ENCODE measurements at regions not wholly inside any gene's neighbourhood (a gene's known extent, or its start where the extent isn't known, plus 50 kb on each side); places are given as distances from the start of the nearest gene placed in this dataset.

DNA sequence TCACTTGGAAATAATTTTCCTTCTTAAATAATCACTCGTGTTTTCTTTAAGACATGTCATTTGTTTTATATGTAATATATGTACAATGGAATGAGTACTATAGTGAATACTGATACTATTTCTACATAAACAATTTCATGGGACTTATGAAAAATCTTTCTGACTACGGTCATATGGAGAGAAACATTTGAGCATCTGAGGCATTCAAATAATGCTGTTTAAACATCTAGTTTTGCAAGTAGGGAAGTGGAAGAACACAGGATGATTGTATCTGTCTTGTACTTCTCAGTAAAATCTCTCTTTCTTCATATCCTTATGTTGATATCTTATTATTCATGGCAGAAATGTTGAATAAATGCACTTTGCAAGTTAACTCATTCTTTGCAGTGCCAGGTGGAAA is 599.5 kb upstream of the KCNMB2 start:
- Histone ChIP-seq H3K4me2 (ENCODE audit: insufficient read depth, low read length) (no peak overlapping the region), H3K9ac (replicated peaks; ENCODE audit: extremely low read depth, insufficient read depth, low read length) (no peak overlapping the region), H3K36me3 (ENCODE audit: control insufficient read depth in 2 of 2, extremely low read depth in 1 of 2, insufficient read depth in 2 of 2, low read length in 2 of 2) (no peaks in the 10 kb centered on the region), H3K27me3 (ENCODE audit: control insufficient read depth in 2 of 2, insufficient read depth in 2 of 2, low read length in 2 of 2) (no peaks in the 10 kb centered on the region), H3K9me1 (replicated peaks; ENCODE audit: control insufficient read depth, extremely low read depth, insufficient read depth, low read length) (no peaks in the 10 kb centered on the region), H3K79me2 (ENCODE audit: control insufficient read depth, insufficient read depth, low read length) (no peaks in the 10 kb centered on the region), H3K27ac (ENCODE audit: insufficient read depth, low read depth, low read length) (no peak overlapping the region), H4K20me1 (replicated peaks; ENCODE audit: control insufficient read depth, extremely low read depth, insufficient read depth, low read length) (no peaks in the 10 kb centered on the region), H2AFZ (ENCODE audit: low read depth, low read length) (no peak overlapping the region), H3K4me1 (ENCODE audit: control insufficient read depth, extremely low read depth, insufficient read depth, low read length) (peaks cover 21% of the 10 kb centered on the region), H3K9me3 (replicated peaks; ENCODE audit: control insufficient read depth, insufficient read depth, low read length) (no peaks in the 10 kb centered on the region), H3K4me3 (replicated peaks in 1 of 3; ENCODE audit: insufficient read depth in 1 of 3, low read depth in 1 of 3, low read length in 3 of 3) (no peak overlapping the region)
- CTCF ChIA-PET, result no interaction called here
- POLR2A ChIA-PET, result no interaction called here
- dilution Hi-C loops (cut with MboI; ENCODE audit: extremely low pct_ligation_motif_present, low sequenced_read_pairs) (no loop called here), intact Hi-C loops (cut with micrococcal nuclease) (no loop called here)
- no peak for DNase-seq (ENCODE audit: low read depth, low spot score)
- no peak for FAIRE-seq
- TF ChIP-seq MYC (IDR thresholded peaks at IDR 0.05; ENCODE audit: low read depth, low read length), result no peak
- no peak for TF ChIP-seq EZH2 (IDR thresholded peaks at IDR 0.05; ENCODE audit: borderline replicate concordance, low read depth, low read length, severe bottlenecking)
- no peak for TF ChIP-seq JUN (IDR thresholded peaks at IDR 0.05; ENCODE audit: borderline replicate concordance, insufficient read depth, insufficient read length, low read depth)
- no peak for TF ChIP-seq FOS (IDR thresholded peaks at IDR 0.05; ENCODE audit: borderline replicate concordance, insufficient read depth, low read length)
- TF ChIP-seq, protein P1, sequence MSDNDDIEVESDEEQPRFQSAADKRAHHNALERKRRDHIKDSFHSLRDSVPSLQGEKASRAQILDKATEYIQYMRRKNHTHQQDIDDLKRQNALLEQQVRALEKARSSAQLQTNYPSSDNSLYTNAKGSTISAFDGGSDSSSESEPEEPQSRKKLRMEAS (IDR thresholded peaks at IDR 0.05; ENCODE audit: insufficient read depth, insufficient read length), result no peak
- no peak for TF ChIP-seq GATA2 (IDR thresholded peaks at IDR 0.05; ENCODE audit: insufficient read depth, insufficient read length, low read depth, low read length)
- TF ChIP-seq POLR2AphosphoS5 (IDR thresholded peaks at IDR 0.05; ENCODE audit: insufficient read depth, low read depth, low read length), result no peak
- no peak for TF ChIP-seq POLR2A (IDR thresholded peaks at IDR 0.05; ENCODE audit: low read depth, low read length)
- no TSS peak for BruUV-seq (replicated peaks)

GRCh38 chr3:177942911-177943310 is 593.3 kb upstream of the KCNMB2 start:
- no peak for DNase-seq (ENCODE audit: low read depth, low spot score)
- Histone ChIP-seq H4K20me1 (replicated peaks; ENCODE audit: control insufficient read depth, extremely low read depth, insufficient read depth, low read length) (no peaks in the 10 kb centered on the region), H3K27me3 (ENCODE audit: control insufficient read depth in 2 of 2, insufficient read depth in 2 of 2, low read length in 2 of 2) (no peaks in the 10 kb centered on the region), H3K9me3 (replicated peaks; ENCODE audit: control insufficient read depth, insufficient read depth, low read length) (no peaks in the 10 kb centered on the region), H3K4me3 (replicated peaks in 1 of 3; ENCODE audit: insufficient read depth in 1 of 3, low read depth in 1 of 3, low read length in 3 of 3) (no peak overlapping the region), H3K4me2 (ENCODE audit: insufficient read depth, low read length) (no peak overlapping the region), H3K9me1 (replicated peaks; ENCODE audit: control insufficient read depth, extremely low read depth, insufficient read depth, low read length) (no peaks in the 10 kb centered on the region), H2AFZ (ENCODE audit: low read depth, low read length) (no peak overlapping the region), H3K27ac (ENCODE audit: insufficient read depth, low read depth, low read length) (no peak overlapping the region), H3K79me2 (ENCODE audit: control insufficient read depth, insufficient read depth, low read length) (no peaks in the 10 kb centered on the region), H3K4me1 (ENCODE audit: control insufficient read depth, extremely low read depth, insufficient read depth, low read length) (peaks cover 3% of the 10 kb centered on the region), H3K36me3 (ENCODE audit: control insufficient read depth in 2 of 2, extremely low read depth in 1 of 2, insufficient read depth in 2 of 2, low read length in 2 of 2) (no peaks in the 10 kb centered on the region), H3K9ac (replicated peaks; ENCODE audit: extremely low read depth, insufficient read depth, low read length) (no peak overlapping the region)
- dilution Hi-C loops (cut with MboI; ENCODE audit: extremely low pct_ligation_motif_present, low sequenced_read_pairs) (no loop called here), intact Hi-C loops (cut with micrococcal nuclease) (no loop called here)
- ChIA-PET CTCF (interaction anchor here (1.6 kb wide), 1 partner anchor 10 kb away, joined by 6 read pairs; no protein-coding TSS in a partner anchor), POLR2A (no interaction called here)
- FAIRE-seq, result no peak
- TF ChIP-seq, protein P1 (IDR thresholded peaks at IDR 0.05; ENCODE audit: insufficient read depth, insufficient read length), result no peak
- TF ChIP-seq CTCF (IDR thresholded peaks at IDR 0.05; ENCODE audit: extremely low read depth in 1 of 2, insufficient read depth in 1 of 2, low read depth in 1 of 2, low read length in 2 of 2), result no peak
- no peak for TF ChIP-seq POLR2A (IDR thresholded peaks at IDR 0.05; ENCODE audit: low read depth, low read length)
- BruUV-seq (replicated peaks), result no TSS peak
